ENCODE measurements at regions not wholly inside any gene's neighbourhood (a gene's known extent, or its start where the extent isn't known, plus 50 kb on each side); places are given as distances from the start of the nearest gene placed in this dataset.

- CTCF ChIA-PET = no interaction called here
- Histone ChIP-seq H3K27ac (ENCODE audit: extremely low read depth, low read depth, low read length) (no peak overlapping the region), H3K36me3 (ENCODE audit: control insufficient read depth in 2 of 2, insufficient read depth in 1 of 2, low read length in 2 of 2) (no peaks in the 10 kb centered on the region), H3K4me3 (ENCODE audit: low read depth, low read length) (no peak overlapping the region), H3K4me1 (ENCODE audit: control insufficient read depth, insufficient read depth, low read length) (no peaks in the 10 kb centered on the region), H3K9me3 (ENCODE audit: control insufficient read depth, insufficient read depth, low read depth, low read length) (no peaks in the 10 kb centered on the region)
- POLR2A ChIA-PET = no interaction called here
- TF ChIP-seq PRDM6 (tag by site-specific recombination; IDR thresholded peaks at IDR 0.05) = peak; percentile 50
- TF ChIP-seq ZXDB (tag by site-specific recombination; IDR thresholded peaks at IDR 0.05) = no peak
- TF ChIP-seq, protein P1, sequence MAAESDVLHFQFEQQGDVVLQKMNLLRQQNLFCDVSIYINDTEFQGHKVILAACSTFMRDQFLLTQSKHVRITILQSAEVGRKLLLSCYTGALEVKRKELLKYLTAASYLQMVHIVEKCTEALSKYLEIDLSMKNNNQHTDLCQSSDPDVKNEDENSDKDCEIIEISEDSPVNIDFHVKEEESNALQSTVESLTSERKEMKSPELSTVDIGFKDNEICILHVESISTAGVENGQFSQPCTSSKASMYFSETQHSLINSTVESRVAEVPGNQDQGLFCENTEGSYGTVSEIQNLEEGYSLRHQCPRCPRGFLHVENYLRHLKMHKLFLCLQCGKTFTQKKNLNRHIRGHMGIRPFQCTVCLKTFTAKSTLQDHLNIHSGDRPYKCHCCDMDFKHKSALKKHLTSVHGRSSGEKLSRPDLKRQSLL (tag by site-specific recombination; IDR thresholded peaks at IDR 0.05) = no peak
- no peak for TF ChIP-seq ZNF114 (tag by site-specific recombination; IDR thresholded peaks at IDR 0.05)
- TF ChIP-seq ZNF366 (tag by site-specific recombination; conservative IDR thresholded peaks at IDR 0.05) = no peak
- TF ChIP-seq FEZF1 (tag by site-specific recombination; IDR thresholded peaks at IDR 0.05) = 0 out of 2 replicates have a peak, but pooled peaks have one; percentile 9
- no peak for TF ChIP-seq ZNF654 (tag by site-specific recombination; IDR thresholded peaks at IDR 0.05; ENCODE audit: low read depth)
- TF ChIP-seq ZBTB48 (tag by site-specific recombination; IDR thresholded peaks at IDR 0.05) = no peak
- TF ChIP-seq ZNF280C (tag by site-specific recombination; IDR thresholded peaks at IDR 0.05) = no peak
- no peak for TF ChIP-seq ZNF133 (tag by site-specific recombination; IDR thresholded peaks at IDR 0.05)
- no peak for TF ChIP-seq ZNF394 (tag by site-specific recombination; IDR thresholded peaks at IDR 0.05; ENCODE audit: borderline replicate concordance)
- TF ChIP-seq ZNF664 (tag by site-specific recombination; IDR thresholded peaks at IDR 0.05) = no peak
- no peak for TF ChIP-seq ZBTB21 (tag by site-specific recombination; IDR thresholded peaks at IDR 0.05)
- no peak for TF ChIP-seq BCL6B (tag by site-specific recombination; IDR thresholded peaks at IDR 0.05)
Measured at GRCh38 chr12:88266806-88267360, 124.8 kb downstream of the TMTC3 start.

DNA sequence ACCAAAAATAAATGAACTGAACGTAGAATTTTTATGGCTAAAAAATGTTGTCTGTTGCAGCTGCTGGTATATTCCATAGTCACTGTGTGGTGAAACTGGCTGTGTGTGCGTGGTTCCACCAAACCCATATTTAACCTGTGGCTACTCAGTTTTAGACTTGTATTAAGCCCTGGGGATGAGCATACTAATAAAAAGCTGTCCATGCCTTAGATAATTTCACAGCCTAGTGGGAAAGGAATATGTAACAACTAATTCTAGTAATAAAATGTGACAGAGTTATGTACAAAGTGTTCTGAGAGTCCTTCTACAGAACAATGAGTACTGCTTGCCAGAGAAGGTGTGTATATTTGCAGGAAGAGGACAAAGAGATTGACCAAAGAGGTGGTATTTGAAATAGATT is 125.5 kb downstream of the TMTC3 start:
- Histone ChIP-seq H3K27ac (ENCODE audit: extremely low read depth, low read depth, low read length) (no peak overlapping the region), H3K4me1 (ENCODE audit: control insufficient read depth, insufficient read depth, low read length) (no peaks in the 10 kb centered on the region), H3K4me3 (ENCODE audit: low read depth, low read length) (no peak overlapping the region), H3K36me3 (ENCODE audit: control insufficient read depth in 2 of 2, insufficient read depth in 1 of 2, low read length in 2 of 2) (no peaks in the 10 kb centered on the region), H3K9me3 (ENCODE audit: control insufficient read depth, insufficient read depth, low read depth, low read length) (no peaks in the 10 kb centered on the region)
- TF ChIP-seq ZFP41 (tag by site-specific recombination; IDR thresholded peaks at IDR 0.05; ENCODE audit: borderline replicate concordance) = no peak
- no peak for TF ChIP-seq ZNF777 (tag by site-specific recombination; IDR thresholded peaks at IDR 0.05; ENCODE audit: borderline replicate concordance)
- TF ChIP-seq HOXC10 (CRISPR knock-in tag; IDR thresholded peaks at IDR 0.05) = no peak
- TF ChIP-seq ZNF510 (tag by site-specific recombination; IDR thresholded peaks at IDR 0.05; ENCODE audit: insufficient replicate concordance) = no peak
- TF ChIP-seq ZBTB17 (tag by site-specific recombination; IDR thresholded peaks at IDR 0.05) = no peak
- no peak for TF ChIP-seq ZNF639 (tag by site-specific recombination; IDR thresholded peaks at IDR 0.05)
- ChIA-PET CTCF (no interaction called here), POLR2A (no interaction called here)
